Vagina (tissue), 2 donors: ENCODE measurements at regions not wholly inside any gene's neighbourhood (a gene's known extent, or its start where the extent isn't known, plus 50 kb on each side); places are given as distances from the start of the nearest gene placed in this dataset.

Source experiments
- DNase-seq, 2 donors: peaks; one replicate each; pipeline ENCODE4 v3.0.0-alpha.2; 2017; ENCODE audit errors: extremely low spot score in 2 of 2
- H3K27ac ChIP-seq: fragments of 200-600 bp; sonication (generic); one replicate; pipeline ENCODE4 v1.5.1; 2019
- H3K27me3 ChIP-seq: fragments of 200-600 bp; sonication (generic); one replicate; pipeline ENCODE4 v1.5.1; 2019
- H3K36me3 ChIP-seq, 2 donors: fragments of 200-600 bp; sonication (generic); one replicate each; pipeline ENCODE4 v1.5.1; 2017 to 2019
- H3K4me1 ChIP-seq: fragments of 200-600 bp; sonication (generic); one replicate; pipeline ENCODE4 v1.5.1; 2019
- H3K4me3 ChIP-seq, 2 donors: fragments of 200-600 bp; sonication (generic); 1 replicate in 1 of 2; 2 replicates in 1 of 2; pipeline ENCODE4 v1.5.1; 2016 to 2019
- H3K9me3 ChIP-seq: fragments of 200-600 bp; sonication (generic); one replicate; pipeline ENCODE4 v1.5.1; 2019
- CTCF ChIP-seq, 3 experiments: fragments of 450-650 bp in 2 of 3; fragments of 200-600 bp in 1 of 3; sonication (generic) in 1 of 3; IDR thresholded peaks; one replicate each; pipeline ENCODE4 v1.5.1; 2017 to 2019; ENCODE audit warnings: antibody characterized with exemption in 3 of 3, mild to moderate bottlenecking in 2 of 3, moderate library complexity in 2 of 3
- POLR2A ChIP-seq, 2 donors: fragments of 450-650 bp; IDR thresholded peaks; one replicate each; pipeline ENCODE4 v1.6.1; 2017; ENCODE audit warnings: antibody characterized with exemption in 2 of 2, mild to moderate bottlenecking in 2 of 2, moderate library complexity in 2 of 2
- POLR2AphosphoS5 ChIP-seq, 2 donors: sonication (generic); formaldehyde crosslinking; IDR thresholded peaks; one replicate each; pipeline ENCODE4 v1.9.0; 2017; ENCODE audit warnings: antibody characterized with exemption in 2 of 2, mild to moderate bottlenecking in 2 of 2, low read depth in 1 of 2; ENCODE audit not compliant: insufficient read depth in 1 of 2
- intact Hi-C: fragments of 100-400 bp; cut with DNase I; formaldehyde crosslinking; loops from one replicate; pipeline ENCODE4 v1.15.1; 2023

GRCh38 chr2:158049129-158049855 is 52.4 kb upstream of the UPP2 start:
- Histone ChIP-seq H3K27me3 (no peaks in the 10 kb centered on the region), H3K4me1 (no peaks in the 10 kb centered on the region), H3K27ac (no peak overlapping the region), H3K4me3 (no peak overlapping the region), H3K36me3 (no peaks in the 10 kb centered on the region), H3K9me3 (no peaks in the 10 kb centered on the region)
- TF ChIP-seq POLR2AphosphoS5 (IDR thresholded peaks at IDR 0.05; ENCODE audit: insufficient read depth in 1 of 2, low read depth in 1 of 2), result no peak
- no peak for TF ChIP-seq POLR2A (IDR thresholded peaks at IDR 0.05)
- TF ChIP-seq CTCF (IDR thresholded peaks at IDR 0.05), result no peak
- intact Hi-C loops, result no loop called here
- DNase-seq, result no peak

GRCh38 chr2:158048327-158048726 is 53.3 kb upstream of the UPP2 start:
- Histone ChIP-seq H3K4me1 (no peaks in the 10 kb centered on the region), H3K36me3 (no peaks in the 10 kb centered on the region), H3K4me3 (no peak overlapping the region), H3K27me3 (no peaks in the 10 kb centered on the region), H3K9me3 (no peaks in the 10 kb centered on the region), H3K27ac (no peak overlapping the region)
- TF ChIP-seq CTCF (IDR thresholded peaks at IDR 0.05), result no peak
- no peak for TF ChIP-seq POLR2AphosphoS5 (IDR thresholded peaks at IDR 0.05; ENCODE audit: insufficient read depth in 1 of 2, low read depth in 1 of 2)
- TF ChIP-seq POLR2A (IDR thresholded peaks at IDR 0.05), result no peak
- no peak for DNase-seq
- intact Hi-C loops, result no loop called here

- Histone ChIP-seq H3K27ac (no peak overlapping the region), H3K27me3 (no peaks in the 10 kb centered on the region), H3K36me3 (no peaks in the 10 kb centered on the region), H3K9me3 (no peaks in the 10 kb centered on the region), H3K4me3 (no peak overlapping the region), H3K4me1 (no peaks in the 10 kb centered on the region)
- TF ChIP-seq POLR2AphosphoS5 (IDR thresholded peaks at IDR 0.05; ENCODE audit: insufficient read depth in 1 of 2, low read depth in 1 of 2) (no peak), CTCF (IDR thresholded peaks at IDR 0.05) (no peak), POLR2A (IDR thresholded peaks at IDR 0.05) (no peak)
- DNase-seq, result no peak
- intact Hi-C loops, result no loop called here
Observed at GRCh38 chr2:158047156-158047611, 54.5 kb upstream of the UPP2 start.

DNA sequence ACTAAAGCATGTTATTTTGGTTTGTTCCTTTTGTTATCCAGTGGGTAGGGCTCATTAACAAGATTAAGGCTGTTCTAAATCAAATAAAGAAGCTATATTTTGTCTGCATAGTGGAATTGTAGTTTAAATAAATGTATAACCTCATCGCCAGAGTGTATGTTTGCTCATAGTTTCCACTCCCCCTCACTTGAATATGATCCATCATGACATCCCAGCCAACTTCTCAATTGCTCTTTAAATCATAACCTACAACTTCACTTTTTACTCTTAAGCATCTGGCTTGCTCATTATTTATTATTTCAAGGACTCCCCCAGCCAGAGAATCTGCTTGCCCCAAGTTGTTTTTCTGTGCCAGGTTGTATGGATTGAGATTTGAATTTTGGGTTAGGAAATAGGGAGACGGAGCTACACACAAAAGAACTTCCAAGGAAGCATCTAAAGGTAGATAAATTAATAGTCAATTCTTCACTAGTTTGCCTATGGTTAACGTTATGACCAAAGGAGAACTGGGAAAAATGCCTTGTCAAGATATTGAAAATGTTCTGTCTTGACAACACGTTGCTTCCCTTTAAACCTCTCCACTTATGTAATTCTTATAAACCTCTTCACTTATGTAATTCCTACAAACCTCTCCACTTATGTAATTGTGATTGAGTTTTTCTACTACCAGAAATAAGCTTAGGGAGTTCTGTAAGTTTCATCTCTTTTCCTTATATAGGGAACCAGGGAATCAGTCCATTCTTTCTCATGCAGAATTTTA is 55.4 kb upstream of the UPP2 start:
- Histone ChIP-seq H3K4me1 (no peaks in the 10 kb centered on the region), H3K27ac (no peak overlapping the region), H3K9me3 (no peaks in the 10 kb centered on the region), H3K4me3 (no peak overlapping the region), H3K36me3 (no peaks in the 10 kb centered on the region), H3K27me3 (no peaks in the 10 kb centered on the region)
- TF ChIP-seq POLR2AphosphoS5 (IDR thresholded peaks at IDR 0.05; ENCODE audit: insufficient read depth in 1 of 2, low read depth in 1 of 2) (no peak), CTCF (IDR thresholded peaks at IDR 0.05) (no peak), POLR2A (IDR thresholded peaks at IDR 0.05) (no peak)
- intact Hi-C loops, result no loop called here
- DNase-seq, result no peak

- Histone ChIP-seq H3K9me3 (no peaks in the 10 kb centered on the region), H3K27me3 (no peaks in the 10 kb centered on the region), H3K4me3 (no peak overlapping the region), H3K27ac (no peak overlapping the region), H3K4me1 (no peaks in the 10 kb centered on the region), H3K36me3 (no peaks in the 10 kb centered on the region)
- intact Hi-C loops, result no loop called here
- no peak for TF ChIP-seq POLR2AphosphoS5 (IDR thresholded peaks at IDR 0.05; ENCODE audit: insufficient read depth in 1 of 2, low read depth in 1 of 2)
- no peak for TF ChIP-seq POLR2A (IDR thresholded peaks at IDR 0.05)
- no peak for TF ChIP-seq CTCF (IDR thresholded peaks at IDR 0.05)
- no peak for DNase-seq
Observed at GRCh38 chr2:158045362-158045761, 56.3 kb upstream of the UPP2 start.
